HG03196 (cell line): ENCODE measurements at regions not wholly inside any gene's neighbourhood (a gene's known extent, or its start where the extent isn't known, plus 50 kb on each side); places are given as distances from the start of the nearest gene placed in this dataset.

Source experiments
- ATAC-seq: cut with Tn5 transposase; IDR thresholded peaks from one replicate; pipeline ENCODE4 v1.9.1; 2021; ENCODE audit not compliant: unreplicated experiment

DNA sequence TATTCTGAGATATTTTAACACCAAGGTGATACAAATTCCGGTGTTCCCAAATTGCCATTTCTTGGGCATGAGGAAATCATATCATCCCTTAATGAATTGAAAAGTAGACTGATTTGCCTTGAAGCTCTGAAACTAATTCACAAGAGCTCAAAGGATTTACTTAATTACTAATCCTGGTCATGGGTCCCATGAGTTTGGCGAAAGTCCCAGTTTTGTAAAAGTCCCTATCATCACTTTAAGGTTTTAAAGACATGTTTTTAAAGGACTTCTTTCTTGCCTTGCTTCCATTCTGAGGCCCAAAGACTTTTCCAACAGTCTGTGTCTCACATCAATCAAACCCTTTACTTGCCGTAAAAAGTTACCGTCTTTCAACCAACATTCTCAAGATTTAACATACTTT, 377.9 kb downstream of the DNAJB9 start:
- ATAC-seq = no peak

DNA sequence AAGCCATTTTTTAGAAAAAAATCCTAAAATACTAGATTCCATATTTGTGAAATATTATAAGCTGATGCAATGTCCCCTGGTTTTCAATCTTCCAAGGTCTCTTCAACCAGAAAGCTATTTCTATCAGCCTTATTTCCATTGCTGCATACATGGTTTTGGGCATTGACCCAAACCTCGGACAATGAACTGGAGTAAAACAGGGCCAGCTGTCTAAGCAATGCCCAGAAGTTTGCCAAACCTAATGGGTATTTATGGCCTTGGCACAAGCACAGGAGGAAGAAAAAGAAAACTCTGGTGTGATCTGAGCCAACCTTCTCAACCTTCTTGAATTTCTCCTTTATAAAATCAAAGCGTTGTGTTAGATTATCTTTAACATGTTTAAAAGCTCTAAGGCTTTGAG, 402.3 kb downstream of the DNAJB9 start:
- no peak for ATAC-seq

DNA sequence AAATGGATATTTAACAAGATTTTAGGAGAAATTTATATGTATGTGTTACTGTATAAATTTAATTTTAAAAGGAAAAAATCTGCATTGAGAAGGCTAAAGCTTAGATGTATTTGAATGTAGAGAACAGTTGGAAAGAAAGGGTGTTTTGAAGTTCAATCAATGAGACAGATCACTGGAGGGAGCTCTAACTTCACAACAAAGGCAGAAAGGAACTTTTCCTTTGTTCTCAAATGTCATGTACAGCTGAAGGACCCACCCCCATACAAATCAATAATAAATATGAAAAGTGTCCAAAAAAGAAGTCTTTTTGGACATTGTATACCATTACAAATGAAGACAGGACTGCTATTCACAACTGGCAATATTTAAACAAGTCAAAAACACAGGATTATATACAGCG, 403.4 kb downstream of the DNAJB9 start:
- ATAC-seq = no peak

DNA sequence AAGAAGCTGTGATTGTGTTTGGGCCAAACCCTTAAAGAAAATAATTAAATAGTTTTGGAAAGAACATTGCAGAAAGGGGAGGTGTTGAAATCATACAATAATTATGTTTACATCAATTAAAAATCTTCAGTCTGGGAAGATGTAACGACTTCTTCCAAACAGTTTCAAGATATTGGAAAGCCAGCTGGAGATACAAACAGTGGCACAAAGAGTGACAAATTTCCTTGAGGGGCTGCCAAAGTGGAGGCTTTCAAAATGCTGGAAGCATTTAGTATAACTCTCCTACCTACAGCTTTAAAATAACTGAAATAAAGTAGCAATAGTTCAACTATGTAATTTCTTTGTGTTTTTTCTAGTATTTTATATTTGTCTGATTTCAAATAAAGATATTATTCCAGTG, 405.0 kb downstream of the DNAJB9 start:
- ATAC-seq = no peak

DNA sequence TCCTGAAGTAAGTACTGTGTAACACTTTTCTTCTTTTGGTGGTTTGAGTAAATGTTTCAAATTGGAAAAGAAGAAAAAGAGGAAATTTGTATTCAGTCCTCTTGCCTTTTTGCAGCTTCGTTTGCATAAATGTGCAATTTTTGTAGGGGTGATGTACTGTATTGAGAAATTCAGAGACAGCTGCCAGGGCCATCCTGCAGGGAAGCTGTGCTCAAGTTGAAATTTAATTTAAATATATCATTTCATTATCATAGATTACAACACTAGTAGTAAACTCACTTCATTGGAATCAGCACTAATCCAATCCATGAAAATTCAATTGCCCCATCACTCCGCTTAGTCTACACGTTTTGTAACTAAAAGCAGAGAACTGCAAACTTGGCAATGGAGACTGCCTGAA, 415.4 kb downstream of the DNAJB9 start:
- no peak for ATAC-seq

DNA sequence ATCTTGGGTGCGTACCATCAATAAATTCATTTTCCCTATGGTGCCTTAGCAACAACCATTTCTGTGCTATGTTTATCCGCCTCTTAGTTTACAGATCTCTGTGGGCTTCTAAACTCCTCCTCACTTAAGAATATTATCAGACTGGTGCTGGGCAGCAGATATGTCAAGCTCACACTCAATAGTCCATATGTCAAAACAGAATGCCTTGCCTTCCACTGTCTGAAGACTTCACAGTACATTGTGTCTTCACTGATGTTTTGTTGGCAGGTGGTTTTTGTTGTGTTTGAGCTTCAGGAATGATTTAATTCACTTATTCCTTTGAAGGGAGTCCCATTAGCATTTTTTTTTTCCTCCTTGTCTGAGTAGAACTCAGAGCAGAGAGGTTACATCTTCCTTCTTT, 419.6 kb downstream of the DNAJB9 start:
- no peak for ATAC-seq

- ATAC-seq = no peak
These were observed 427.8 kb downstream of the DNAJB9 start for GRCh38 chr7:108997480-108997879.

DNA sequence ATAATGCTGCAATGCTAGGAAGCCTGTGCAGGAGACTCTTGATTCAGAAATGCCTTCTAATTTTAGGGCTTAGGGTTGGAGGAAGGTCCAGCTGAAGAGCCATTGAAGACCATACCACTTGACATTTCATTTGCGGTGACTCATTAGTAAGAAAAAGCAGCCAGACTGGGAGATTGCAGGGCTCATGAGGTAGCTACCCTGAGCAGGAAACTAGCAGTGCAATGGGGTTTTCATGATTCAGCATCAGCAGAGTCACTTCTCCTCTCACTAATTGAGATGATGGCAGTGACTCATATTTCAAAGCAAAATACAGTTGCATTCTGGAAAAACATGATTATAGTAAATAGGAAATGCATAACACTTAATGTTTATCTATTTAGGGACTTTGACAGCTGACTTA, 434.1 kb downstream of the DNAJB9 start:
- ATAC-seq = no peak

DNA sequence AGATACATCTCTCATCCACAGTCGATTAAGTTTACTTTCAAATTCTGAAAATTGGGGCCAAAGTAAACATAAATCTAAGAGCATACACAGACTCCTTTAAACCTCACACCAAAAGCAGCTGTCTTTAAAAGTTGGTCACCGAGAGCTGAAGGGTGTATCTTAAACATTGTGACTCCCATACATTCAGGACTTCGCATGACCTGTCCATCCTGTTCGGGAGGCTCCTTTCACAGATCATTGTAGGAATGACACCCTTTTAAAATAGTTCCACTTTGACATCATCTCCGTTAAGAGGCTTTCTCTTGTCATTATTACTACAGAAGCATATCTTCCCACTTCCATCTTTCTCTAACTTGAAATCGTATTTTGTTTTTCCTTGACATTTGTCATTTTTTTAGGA, 440.0 kb downstream of the DNAJB9 start:
- ATAC-seq = no peak

DNA sequence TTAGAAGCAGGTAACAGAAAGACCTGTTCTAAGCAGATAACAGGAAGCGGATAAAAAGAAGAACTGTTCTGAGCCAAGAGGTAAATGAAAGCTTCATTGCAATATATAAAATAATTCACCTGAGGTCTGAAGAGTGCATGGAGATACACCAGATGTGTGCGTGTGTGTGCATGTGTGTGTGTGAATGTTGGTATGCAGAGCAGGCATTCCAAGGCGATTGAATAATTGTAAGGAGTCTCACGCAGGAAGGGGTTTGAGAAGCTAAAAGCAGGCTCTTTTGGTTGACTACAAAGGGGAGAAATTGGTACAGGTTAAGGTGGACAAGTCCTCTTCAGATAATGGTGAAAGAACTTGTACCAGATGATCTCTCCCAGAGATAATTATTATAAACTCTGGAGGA, 450.6 kb downstream of the DNAJB9 start:
- no peak for ATAC-seq

GRCh38 chr7:109021390-109021789, 451.7 kb downstream of the DNAJB9 start:
- no peak for ATAC-seq

DNA sequence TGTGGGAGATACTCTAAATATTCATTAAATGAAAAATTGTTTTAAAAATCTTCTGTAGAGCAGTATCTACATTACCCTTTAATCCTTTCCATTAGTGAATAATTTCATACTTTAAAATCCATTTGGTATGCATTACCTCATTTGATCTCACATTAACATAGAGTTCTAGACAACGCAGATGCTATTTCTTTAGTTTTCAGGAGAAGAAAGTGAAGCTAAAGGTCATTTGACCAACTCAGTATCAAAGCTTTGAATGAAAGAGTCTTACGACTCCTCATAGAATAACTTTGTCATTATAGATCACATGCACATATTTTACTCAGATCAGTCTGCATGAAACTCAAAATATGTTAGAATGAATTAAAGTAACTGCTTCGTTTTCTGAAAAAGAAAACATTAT, 460.2 kb downstream of the DNAJB9 start:
- ATAC-seq = no peak

GRCh38 chr7:109044691-109045090, 475.0 kb downstream of the DNAJB9 start:
- ATAC-seq = no peak

- no peak for ATAC-seq
These were observed 479.7 kb downstream of the DNAJB9 start for GRCh38 chr7:109049366-109049765.

DNA sequence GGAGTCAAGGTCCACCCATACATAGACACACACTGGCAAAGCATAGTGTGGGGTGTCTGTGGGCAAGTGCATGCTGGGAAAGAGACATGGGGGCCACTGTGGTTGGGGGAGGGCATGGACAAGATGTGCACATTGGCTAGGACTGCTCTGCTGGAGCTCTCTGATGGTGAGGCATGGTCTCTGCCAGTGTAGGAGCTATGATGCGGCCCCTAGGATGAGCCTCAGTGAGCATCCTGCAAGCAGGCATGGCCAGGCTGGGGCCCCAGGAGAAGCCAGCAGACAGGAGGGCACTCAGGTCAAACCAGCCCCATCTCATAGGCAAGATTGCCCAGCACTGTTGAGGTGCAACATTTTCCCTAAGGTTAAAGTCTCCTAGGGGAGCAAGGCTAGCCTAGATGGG, 489.4 kb downstream of the DNAJB9 start:
- no peak for ATAC-seq

- ATAC-seq = no peak
These were observed 493.1 kb downstream of the DNAJB9 start for GRCh38 chr7:109062798-109063197.

DNA sequence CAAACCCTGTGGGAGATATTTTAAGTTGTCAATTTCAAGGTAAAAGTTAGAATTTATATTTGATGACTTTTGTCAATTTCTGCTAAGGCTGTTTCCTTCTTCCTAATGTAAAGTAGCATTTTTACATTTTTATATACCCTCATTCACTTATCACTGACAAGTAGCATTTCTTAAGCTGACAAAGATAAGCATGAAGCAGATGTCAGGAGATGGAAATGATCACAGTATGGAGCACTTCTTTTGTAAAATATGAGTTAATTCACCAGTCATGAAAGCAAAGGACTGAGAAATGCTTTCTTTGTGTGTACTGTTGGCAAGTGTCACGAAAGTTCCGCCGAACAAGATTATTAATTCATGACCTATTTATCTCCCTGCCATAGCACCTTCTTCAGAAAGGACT, 503.9 kb downstream of the DNAJB9 start:
- ATAC-seq = no peak

GRCh38 chr7:109076396-109076972, 506.8 kb downstream of the DNAJB9 start:
- ATAC-seq = no peak

DNA sequence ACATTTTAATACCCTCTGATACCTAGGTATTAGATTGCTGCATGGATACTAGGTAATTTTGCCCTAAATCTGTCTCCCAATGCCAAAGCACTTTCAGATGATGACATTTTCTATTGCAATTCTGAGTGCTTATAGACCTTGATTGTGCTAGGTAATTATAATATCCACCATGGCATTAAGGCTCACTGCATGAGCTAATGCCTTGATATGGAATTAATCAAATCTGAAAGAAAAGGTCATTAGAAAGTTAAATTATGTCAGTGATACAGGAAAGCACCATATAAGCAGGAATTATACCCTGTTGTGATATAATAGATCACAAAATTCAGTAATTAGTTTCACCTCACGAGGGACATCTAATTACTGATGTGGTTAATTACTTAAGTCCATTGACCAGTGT, 521.4 kb downstream of the DNAJB9 start:
- no peak for ATAC-seq

DNA sequence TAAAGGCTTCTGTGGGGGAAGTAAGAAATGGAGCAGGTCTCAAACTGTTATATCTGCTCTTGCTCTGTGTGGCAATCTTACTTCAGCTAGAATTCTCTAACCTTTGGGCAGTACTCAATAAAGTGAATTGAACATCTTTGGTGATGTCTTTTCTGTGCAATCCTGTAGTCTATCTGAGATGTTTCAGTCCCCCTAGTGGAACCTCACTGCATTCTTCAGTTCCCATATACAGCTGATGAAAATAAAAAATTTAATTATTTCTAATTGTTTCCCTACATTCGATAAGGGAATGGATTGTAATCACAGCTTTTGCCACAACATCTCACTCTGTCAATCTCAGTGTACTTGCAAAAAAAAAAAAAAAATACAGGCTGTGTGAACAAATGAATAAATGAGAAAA, 522.6 kb downstream of the DNAJB9 start:
- ATAC-seq = no peak

DNA sequence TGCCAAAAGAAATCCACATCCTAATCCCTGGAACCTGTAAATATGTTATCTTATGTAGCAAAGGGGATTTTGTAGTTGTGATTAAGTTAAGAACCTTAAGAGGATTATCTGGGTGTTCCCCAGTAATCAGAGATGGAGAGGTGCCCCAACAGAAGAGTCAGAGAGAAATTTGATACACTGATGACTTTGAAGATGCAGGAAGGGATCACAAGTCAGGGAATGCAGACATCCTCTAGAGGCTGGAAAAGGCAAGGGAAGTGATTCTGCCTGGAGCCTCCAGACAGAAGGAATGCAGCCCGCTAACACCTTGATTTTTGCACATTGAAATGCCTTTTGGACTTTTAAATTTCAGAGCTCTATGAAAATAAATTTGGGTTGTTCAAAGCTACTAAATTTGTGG, 531.7 kb downstream of the DNAJB9 start:
- ATAC-seq = no peak

- no peak for ATAC-seq
These were observed 539.9 kb downstream of the DNAJB9 start for GRCh38 chr7:109109558-109109957.

- no peak for ATAC-seq
These were observed 541.4 kb downstream of the DNAJB9 start for GRCh38 chr7:109111086-109111485.
